Esophagus muscularis mucosa (tissue), 4 donors: ENCODE measurements at regions not wholly inside any gene's neighbourhood (a gene's known extent, or its start where the extent isn't known, plus 50 kb on each side); places are given as distances from the start of the nearest gene placed in this dataset.
A peak's percentile ranks its signal among the peaks of the same experiment; 100 is the strongest.

Source experiments
- DNase-seq: peaks from one replicate; pipeline ENCODE4 v3.0.0-alpha.2; 2017; ENCODE audit errors: extremely low spot score
- H3K27ac ChIP-seq, 4 donors: fragments of 200-600 bp; sonication (generic); replicated peaks in 1 of 4; 1 replicate in 3 of 4; 2 replicates in 1 of 4; pipeline ENCODE4 v1.5.1; 2016 to 2019; ENCODE audit warnings: mild to moderate bottlenecking in 1 of 4
- H3K27me3 ChIP-seq, 4 donors: fragments of 200-600 bp; sonication (generic); one replicate each; pipeline versions ENCODE4 v1.5.1 to v1.6.0; 2016 to 2019
- H3K36me3 ChIP-seq, 4 donors: fragments of 200-600 bp; sonication (generic); one replicate each; pipeline ENCODE4 v1.5.1; 2016 to 2019
- H3K4me1 ChIP-seq, 4 donors: fragments of 200-600 bp; sonication (generic); one replicate each; pipeline ENCODE4 v1.5.1; 2016 to 2019
- H3K4me3 ChIP-seq, 4 donors: fragments of 200-600 bp; sonication (generic); 1 replicate in 2 of 4; 2 replicates in 2 of 4; pipeline ENCODE4 v1.5.1; 2016 to 2019; ENCODE audit warnings: mild to moderate bottlenecking in 4 of 4, moderate library complexity in 1 of 4
- H3K9me3 ChIP-seq, 4 donors: fragments of 200-600 bp; sonication (generic); 1 replicate in 3 of 4; 2 replicates in 1 of 4; pipeline ENCODE4 v1.5.1; 2016 to 2019
- EP300 ChIP-seq: sonication (generic); formaldehyde crosslinking; IDR thresholded peaks from one replicate; pipeline ENCODE4 v1.6.1; 2017; ENCODE audit warnings: antibody characterized with exemption
- POLR2A ChIP-seq: fragments of 450-650 bp; IDR thresholded peaks from one replicate; pipeline ENCODE4 v1.6.1; 2017; ENCODE audit warnings: antibody characterized with exemption, moderate library complexity, mild to moderate bottlenecking, low read depth
- POLR2AphosphoS5 ChIP-seq, 2 donors: sonication (generic); formaldehyde crosslinking; IDR thresholded peaks; one replicate each; pipeline ENCODE4 v1.6.1; 2017; ENCODE audit warnings: antibody characterized with exemption in 2 of 2
- WGBS: methylation state at CpG from one replicate; pipeline ENCODE4 v1.1.5; 2018; 5-methylcytosine and 5-hydroxymethylcytosine counted together
- intact Hi-C: fragments of 100-400 bp; cut with DNase I; formaldehyde crosslinking; loops from one replicate; pipeline ENCODE4 v1.15.1; 2023
- TF ChIP-seq, protein P1 (sequence below), 3 experiments: fragments of 200-600 bp in 2 of 3; fragments of 450-650 bp in 1 of 3; sonication (generic) in 2 of 3; IDR thresholded peaks; one replicate each; pipeline ENCODE4 v1.5.1; 2017 to 2019; ENCODE audit warnings: antibody characterized with exemption in 3 of 3, mild to moderate bottlenecking in 2 of 3, moderate library complexity in 1 of 3

DNA sequence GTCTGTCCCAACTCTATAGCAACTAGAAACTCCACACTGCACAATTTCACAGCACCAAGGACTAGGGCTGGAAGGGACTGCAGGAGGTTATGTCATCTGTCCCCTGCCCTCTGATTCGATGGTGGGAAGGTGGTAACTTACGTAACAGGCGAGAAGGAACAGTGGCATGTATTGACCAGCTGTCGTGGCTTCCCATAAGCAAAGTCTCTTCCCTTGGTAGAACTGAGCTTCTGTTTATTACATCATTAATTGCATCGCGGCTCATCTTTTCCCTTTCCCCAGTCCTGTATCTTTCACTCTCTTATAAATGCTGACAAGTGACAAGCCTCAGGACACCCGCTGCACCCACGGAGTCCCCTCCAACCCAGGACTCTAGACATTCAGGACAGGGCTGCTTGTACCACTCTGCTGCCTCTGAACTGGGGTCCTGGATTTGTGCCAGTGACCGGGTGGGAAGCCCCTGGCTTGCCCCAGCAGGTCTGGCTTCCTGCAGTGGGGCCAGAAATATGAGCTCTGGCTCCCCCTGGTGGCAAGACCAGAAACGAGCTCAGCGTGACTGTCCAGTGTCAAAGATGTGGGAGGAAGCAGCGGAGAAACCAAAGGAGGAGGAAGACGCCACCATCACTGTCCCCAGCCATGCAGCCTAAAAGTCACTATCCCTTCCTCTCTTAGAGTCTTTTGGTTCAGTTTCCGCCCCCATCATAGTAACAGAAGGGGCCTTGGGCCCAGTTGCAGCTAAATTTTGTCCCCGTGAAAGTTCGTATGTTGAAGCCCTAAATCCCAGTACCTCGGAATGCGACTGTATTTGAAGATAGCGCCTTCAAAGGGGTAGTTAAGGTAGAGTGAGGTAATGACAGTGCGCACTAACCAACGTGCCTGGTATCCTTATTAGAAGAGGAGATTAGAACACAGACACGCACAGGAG, 84.5 kb downstream of the ISX start:
- DNase-seq = no peak
- no peaks in the 10 kb centered on the region for H3K9me3 ChIP-seq
- TF ChIP-seq EP300 = no peak
- TF ChIP-seq, protein P1, sequence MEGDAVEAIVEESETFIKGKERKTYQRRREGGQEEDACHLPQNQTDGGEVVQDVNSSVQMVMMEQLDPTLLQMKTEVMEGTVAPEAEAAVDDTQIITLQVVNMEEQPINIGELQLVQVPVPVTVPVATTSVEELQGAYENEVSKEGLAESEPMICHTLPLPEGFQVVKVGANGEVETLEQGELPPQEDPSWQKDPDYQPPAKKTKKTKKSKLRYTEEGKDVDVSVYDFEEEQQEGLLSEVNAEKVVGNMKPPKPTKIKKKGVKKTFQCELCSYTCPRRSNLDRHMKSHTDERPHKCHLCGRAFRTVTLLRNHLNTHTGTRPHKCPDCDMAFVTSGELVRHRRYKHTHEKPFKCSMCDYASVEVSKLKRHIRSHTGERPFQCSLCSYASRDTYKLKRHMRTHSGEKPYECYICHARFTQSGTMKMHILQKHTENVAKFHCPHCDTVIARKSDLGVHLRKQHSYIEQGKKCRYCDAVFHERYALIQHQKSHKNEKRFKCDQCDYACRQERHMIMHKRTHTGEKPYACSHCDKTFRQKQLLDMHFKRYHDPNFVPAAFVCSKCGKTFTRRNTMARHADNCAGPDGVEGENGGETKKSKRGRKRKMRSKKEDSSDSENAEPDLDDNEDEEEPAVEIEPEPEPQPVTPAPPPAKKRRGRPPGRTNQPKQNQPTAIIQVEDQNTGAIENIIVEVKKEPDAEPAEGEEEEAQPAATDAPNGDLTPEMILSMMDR (IDR thresholded peaks at IDR 0.05) = peak; percentile 44 to 63 (median 61)
- H3K27ac ChIP-seq = no peak overlapping the region
- no peaks in the 10 kb centered on the region for H3K36me3 ChIP-seq
- WGBS = 57% methylated on average over 19 of the region's 22 CpGs
- H3K4me1 ChIP-seq = peaks cover 0 to 10% (median 0%) of the 10 kb centered on the region in 4 donors
- peaks cover 0 to 54% (median 0%) of the 10 kb centered on the region in 4 donors for H3K27me3 ChIP-seq
- intact Hi-C loops = no loop called here
- H3K4me3 ChIP-seq = no peak overlapping the region

DNA sequence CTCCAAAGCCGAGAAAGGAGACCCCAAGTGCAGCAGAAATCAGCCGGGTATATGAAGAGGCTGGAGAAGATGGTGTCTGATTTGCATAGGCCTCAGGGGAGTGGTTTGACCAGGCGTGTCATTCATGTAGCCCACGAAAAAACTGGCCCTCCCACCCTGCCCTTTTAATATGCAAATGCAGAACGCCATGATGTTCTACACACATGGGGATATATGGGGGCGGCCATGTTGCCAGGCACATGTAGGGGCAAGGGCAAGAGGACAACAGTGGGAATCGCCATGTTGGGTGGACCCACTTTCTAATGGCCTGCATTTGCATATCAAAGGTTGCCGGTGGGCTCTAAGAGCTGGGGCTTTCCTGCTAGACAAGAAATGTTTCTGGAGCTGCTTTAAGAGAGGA, 86.4 kb downstream of the ISX start:
- WGBS = 77% methylated on average over 5 of the region's 8 CpGs
- Histone ChIP-seq H3K27ac (no peak overlapping the region), H3K36me3 (no peaks in the 10 kb centered on the region), H3K4me3 (no peak overlapping the region), H3K27me3 (peaks cover 0 to 63% (median 0%) of the 10 kb centered on the region in 4 donors), H3K4me1 (peaks cover 0 to 10% (median 0%) of the 10 kb centered on the region in 4 donors), H3K9me3 (no peaks in the 10 kb centered on the region)
- intact Hi-C loops = no loop called here
- no peak for DNase-seq
- TF ChIP-seq POLR2A = no peak
- no peak for TF ChIP-seq EP300
- TF ChIP-seq, protein P1 (IDR thresholded peaks at IDR 0.05) = no peak
- no peak for TF ChIP-seq POLR2AphosphoS5 (IDR thresholded peaks at IDR 0.05)

DNA sequence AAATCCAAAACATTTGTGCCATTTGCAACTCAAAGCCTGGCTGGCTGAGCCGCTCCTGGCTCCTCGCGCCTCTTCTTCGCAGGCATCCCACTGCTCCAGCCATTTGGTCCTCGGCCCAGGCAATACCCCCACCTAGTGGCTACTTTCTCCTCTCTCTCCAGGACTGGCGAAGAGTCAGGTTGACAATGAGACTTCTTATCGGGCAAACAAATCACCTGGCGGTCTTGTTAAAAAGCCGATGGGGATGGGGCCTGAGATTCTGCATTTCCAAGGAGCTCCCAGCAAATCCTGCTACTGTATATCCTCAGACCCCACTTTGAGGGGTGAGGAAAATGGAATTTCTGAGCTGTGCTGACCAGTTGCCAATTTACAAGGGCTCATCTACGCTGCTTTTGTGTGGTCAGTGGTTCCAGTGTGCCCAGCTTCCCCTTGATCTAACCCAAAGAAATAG, 89.0 kb downstream of the ISX start:
- Histone ChIP-seq H3K27me3 (peaks cover 0 to 77% (median 0%) of the 10 kb centered on the region in 4 donors), H3K9me3 (no peaks in the 10 kb centered on the region), H3K27ac (no peak overlapping the region), H3K36me3 (no peaks in the 10 kb centered on the region), H3K4me3 (no peak overlapping the region), H3K4me1 (peaks cover 0 to 10% (median 0%) of the 10 kb centered on the region in 4 donors)
- intact Hi-C loops = no loop called here
- TF ChIP-seq, protein P1 (IDR thresholded peaks at IDR 0.05) = peak; percentile 49 to 72 (median 53)
- TF ChIP-seq POLR2AphosphoS5 (IDR thresholded peaks at IDR 0.05) = no peak
- TF ChIP-seq POLR2A = no peak
- no peak for TF ChIP-seq EP300
- no peak for DNase-seq
- 13% methylated on average over 8 of the region's 10 CpGs for WGBS

DNA sequence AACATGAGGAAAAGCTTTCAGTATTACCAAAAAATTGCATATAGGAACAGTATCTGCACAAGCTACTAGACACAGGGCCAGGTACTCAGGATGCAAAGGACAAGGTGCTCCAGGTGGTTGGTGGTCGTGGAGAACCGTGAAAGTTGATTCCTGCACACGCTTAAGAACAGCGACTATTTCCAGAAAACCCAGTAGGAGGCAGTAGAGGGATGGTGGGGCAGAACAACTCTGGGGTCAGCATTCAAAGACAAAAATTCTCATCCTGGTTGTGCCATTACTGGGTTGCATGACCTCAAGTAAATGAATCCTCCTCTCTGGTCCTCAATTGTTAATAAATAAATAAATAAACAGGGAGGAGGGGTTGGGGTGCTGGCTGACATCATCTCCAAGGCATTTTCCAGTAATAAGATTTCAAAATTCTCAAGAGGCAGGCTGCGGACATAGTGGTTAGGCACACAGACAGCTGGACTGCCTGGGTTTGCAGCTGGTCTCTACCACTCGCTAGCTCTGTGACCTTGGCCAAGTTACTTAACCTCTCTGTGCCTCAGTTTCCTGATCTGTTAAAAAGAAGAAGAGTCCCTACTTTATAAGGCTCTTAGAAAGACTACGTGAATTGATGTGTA, 89.6 kb downstream of the ISX start:
- intact Hi-C loops = no loop called here
- no peak for DNase-seq
- H3K9me3 ChIP-seq = no peaks in the 10 kb centered on the region
- peaks cover 0 to 5% (median 0%) of the 10 kb centered on the region in 4 donors for H3K4me1 ChIP-seq
- H3K27ac ChIP-seq = no peak overlapping the region
- TF ChIP-seq POLR2AphosphoS5 (IDR thresholded peaks at IDR 0.05) = no peak
- TF ChIP-seq POLR2A = no peak
- TF ChIP-seq EP300 = no peak
- TF ChIP-seq, protein P1 (IDR thresholded peaks at IDR 0.05) = no peak
- WGBS = 64% methylated on average over 7 of the region's 7 CpGs
- H3K27me3 ChIP-seq = peaks cover 0 to 78% (median 0%) of the 10 kb centered on the region in 4 donors
- no peaks in the 10 kb centered on the region for H3K36me3 ChIP-seq
- H3K4me3 ChIP-seq = no peak overlapping the region
